ENCODE measurements at regions not wholly inside any gene's neighbourhood (a gene's known extent, or its start where the extent isn't known, plus 50 kb on each side); places are given as distances from the start of the nearest gene placed in this dataset.
"Not testable (repeated sequence)": the region's sequence is repeated elsewhere in the genome, so short reads cannot be mapped to it uniquely, and the experiment has no call there.

- no peak for DNase-seq
Observed at GRCh38 chr12:94916663-94917062, 86.8 kb downstream of the NDUFA12 start.

GRCh38 chr12:94909663-94910062 lies 93.8 kb downstream of the NDUFA12 start:
- no peak for DNase-seq

DNA sequence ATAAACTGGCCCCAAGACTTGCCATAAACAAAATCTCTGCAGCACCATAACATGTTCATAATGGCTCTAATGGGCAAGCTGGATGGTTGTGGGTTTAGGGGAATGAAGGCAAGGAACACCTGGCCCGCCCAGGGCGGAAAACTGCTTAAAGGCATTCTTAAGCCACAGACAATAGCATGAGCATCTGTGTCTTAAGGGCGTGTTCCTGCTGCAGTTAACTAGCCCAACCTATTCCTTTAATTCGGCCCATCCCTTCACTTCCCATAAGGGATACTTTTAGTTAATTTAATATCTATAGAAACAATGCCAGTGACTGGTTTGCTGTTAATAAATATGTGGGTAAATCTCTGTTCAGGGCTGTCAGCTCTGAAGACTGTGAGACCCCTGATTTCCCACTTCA lies 97.7 kb downstream of the NDUFA12 start:
- not testable (repeated sequence) for DNase-seq

DNA sequence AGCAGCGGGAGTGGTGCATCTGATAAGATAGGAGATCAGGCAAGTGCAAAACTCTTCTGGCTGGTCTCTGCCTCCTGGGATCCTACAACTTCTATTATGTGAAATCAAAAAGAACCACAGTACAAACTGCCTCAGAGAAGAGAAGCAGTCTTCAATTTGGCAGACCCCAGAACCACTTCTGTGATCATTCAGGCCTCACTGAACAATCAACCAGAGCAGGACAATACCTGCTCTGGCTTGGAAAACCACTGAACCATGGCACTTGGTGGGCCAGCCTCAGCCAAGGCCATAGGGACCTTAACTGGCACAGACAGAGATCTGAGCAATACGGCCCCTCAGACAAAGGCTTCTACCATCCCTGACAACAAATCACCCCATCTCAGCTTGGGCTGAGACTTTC lies 103.0 kb downstream of the NDUFA12 start:
- no peak for DNase-seq

DNA sequence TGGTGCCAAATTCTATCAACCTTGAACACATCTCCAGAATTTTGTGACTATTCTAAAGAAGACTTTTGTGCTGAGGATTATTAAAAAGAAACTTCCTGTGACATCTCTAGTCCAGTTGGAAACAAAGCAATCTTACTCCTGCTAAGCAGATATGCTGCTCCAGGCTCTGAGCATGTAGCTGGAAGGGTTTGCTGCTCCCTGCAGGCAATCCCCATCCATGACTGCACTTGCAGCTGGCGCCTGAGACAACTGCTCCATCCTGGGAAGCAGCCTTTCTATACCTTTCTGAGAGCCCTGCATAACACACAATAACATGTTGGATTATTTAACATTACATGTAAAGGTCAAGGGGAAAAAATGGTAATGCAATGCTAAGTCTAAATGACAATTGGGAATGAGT lies 105.1 kb downstream of the NDUFA12 start:
- peak; percentile 19 for DNase-seq

- DNase-seq = no peak
Observed at GRCh38 chr12:94892544-94893267, 110.8 kb downstream of the NDUFA12 start.

- DNase-seq = no peak
Observed at GRCh38 chr12:94889445-94890210, 113.9 kb downstream of the NDUFA12 start.

- no peak for DNase-seq
Observed at GRCh38 chr12:94879542-94879941, 124.0 kb downstream of the NDUFA12 start.

DNA sequence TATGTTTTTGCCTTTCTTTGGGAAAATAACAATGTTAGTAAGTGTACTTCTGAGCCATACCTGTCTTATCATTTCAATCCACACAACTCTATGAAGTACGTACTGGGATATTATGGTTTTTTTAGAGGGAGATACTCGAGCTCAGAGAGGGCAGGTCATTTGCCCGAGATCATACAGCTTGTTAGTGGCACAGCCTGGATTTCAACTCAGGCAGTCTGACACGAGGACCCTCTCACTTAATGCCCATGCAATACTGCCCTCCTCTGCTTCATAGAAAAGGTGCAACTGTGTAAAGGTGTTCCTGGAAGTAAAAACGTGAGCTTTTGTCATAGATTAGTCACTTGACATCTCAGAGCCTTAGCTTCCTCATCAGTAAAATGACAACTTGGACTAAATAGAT lies 128.0 kb downstream of the NDUFA12 start:
- DNase-seq = no peak

- DNase-seq = no peak
Observed at GRCh38 chr12:94874518-94875302, 128.8 kb downstream of the NDUFA12 start.

- DNase-seq = no peak
Observed at GRCh38 chr12:94873734-94874517, 129.6 kb downstream of the NDUFA12 start.

DNA sequence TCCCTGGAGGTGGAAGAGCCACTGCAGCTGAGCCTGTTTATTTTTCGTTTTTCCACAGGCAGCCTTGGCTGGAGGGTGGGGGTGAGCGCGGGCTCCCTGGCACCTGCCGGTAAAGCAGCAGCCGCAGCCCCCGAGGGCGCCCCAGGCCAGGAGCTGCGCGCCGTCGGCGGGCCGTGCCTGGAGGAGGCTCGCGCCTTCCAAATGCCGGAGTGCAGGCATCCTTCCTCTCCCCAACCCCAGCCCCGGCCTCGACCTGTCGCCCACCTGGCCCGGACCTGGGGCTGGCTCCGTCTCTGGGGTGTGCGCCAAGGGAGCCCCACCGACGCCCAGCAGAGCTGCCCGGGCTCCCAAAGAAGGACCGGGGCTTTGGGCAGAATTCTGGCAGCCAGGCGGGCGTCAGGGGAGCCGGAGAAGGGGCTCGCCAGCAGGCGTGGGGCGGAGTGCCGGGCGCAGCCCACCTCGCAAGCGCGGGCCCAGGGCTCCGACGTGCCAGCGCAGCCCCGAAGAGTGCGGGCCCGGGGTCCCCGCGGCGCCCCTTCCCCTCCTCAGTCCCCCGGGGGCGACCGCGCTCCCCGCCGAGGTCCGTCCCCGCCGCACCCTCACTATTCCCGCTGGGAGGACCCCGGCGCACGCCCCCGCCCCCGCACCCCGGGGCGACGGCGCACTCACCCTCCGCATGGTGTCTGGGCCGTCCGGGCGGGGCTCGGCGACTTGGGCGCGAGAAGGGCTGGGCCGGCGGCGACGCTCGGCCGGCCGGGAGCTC lies 130.3 kb downstream of the NDUFA12 start:
- DNase-seq = no peak

- no peak for DNase-seq
Observed at GRCh38 chr12:94872671-94872970, 130.9 kb downstream of the NDUFA12 start.

GRCh38 chr12:94872007-94872653 lies 131.4 kb downstream of the NDUFA12 start:
- DNase-seq = no peak

- no peak for DNase-seq
Observed at GRCh38 chr12:94870511-94870910, 133.0 kb downstream of the NDUFA12 start.

GRCh38 chr12:94868161-94868560 lies 135.3 kb downstream of the NDUFA12 start:
- no peak for DNase-seq

- no peak for DNase-seq
Observed at GRCh38 chr12:94867066-94867855, 136.2 kb downstream of the NDUFA12 start.

DNA sequence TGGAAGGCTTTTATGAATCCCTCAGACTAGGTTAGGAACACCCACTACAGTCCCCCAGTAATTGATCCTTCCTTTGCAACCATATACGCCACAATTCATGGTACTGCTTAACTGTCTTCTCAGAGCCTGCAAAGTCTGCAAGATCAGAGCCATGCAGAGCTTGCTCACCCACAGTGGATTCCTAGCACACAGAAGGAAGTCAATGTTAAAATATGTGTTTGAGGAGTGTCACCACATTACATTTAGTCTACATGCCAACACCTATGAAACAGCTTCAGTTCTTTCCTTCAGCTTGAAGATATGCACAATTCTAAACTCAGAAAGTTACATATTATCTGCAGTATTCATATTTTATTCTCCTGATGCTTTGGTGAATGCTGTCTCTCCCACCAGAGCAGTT lies 138.5 kb downstream of the NDUFA12 start:
- no peak for DNase-seq

- no peak for DNase-seq
Observed at GRCh38 chr12:94863321-94864035, 140.0 kb downstream of the NDUFA12 start.

GRCh38 chr12:94862421-94862820 lies 141.1 kb downstream of the NDUFA12 start:
- DNase-seq = no peak
